SK-N-SH treated with all-trans-retinoic acid at 6 μM for 48 hours (cell line): ENCODE measurements at regions not wholly inside any gene's neighbourhood (a gene's known extent, or its start where the extent isn't known, plus 50 kb on each side); places are given as distances from the start of the nearest gene placed in this dataset.

Experiments
- ATAC-seq: fragments of 200-7000 bp; cut with Tn5 transposase; 3 replicates; pipeline ENCODE4 v1.9.1; 2020; ENCODE audit warnings: mild to moderate bottlenecking, moderate library complexity
- ARNTL ChIP-seq: fragments of 450-650 bp; formaldehyde crosslinking; IDR thresholded peaks from 2 replicates; pipeline ENCODE4 v1.5.0; 2020; ENCODE audit warnings: low read depth, mild to moderate bottlenecking, moderate library complexity, borderline replicate concordance
- GLIS3 ChIP-seq: fragments of 250-450 bp; sonication (Bioruptor Pico); IDR thresholded peaks from 2 replicates; pipeline ENCODE4 v1.5.0; 2020; ENCODE audit warnings: mild to moderate bottlenecking, moderate library complexity
- ISL1 ChIP-seq: fragments of 250-450 bp; sonication (Bioruptor Pico); IDR thresholded peaks from 2 replicates; pipeline ENCODE4 v2.1.2; 2022; ENCODE audit warnings: mild to moderate bottlenecking, moderate library complexity
- OSR1 ChIP-seq: fragments of 250-450 bp; sonication (Bioruptor Pico); IDR thresholded peaks from 2 replicates; pipeline ENCODE4 v1.8.0; 2022; ENCODE audit warnings: moderate library complexity, mild to moderate bottlenecking, inconsistent platforms
- PATZ1 ChIP-seq: fragments of 250-450 bp; sonication (Bioruptor Pico); IDR thresholded peaks from 2 replicates; pipeline ENCODE4 v1.8.0; 2020; ENCODE audit warnings: mild to moderate bottlenecking, moderate library complexity, borderline replicate concordance
- PPARA ChIP-seq: fragments of 250-450 bp; sonication (Bioruptor Pico); IDR thresholded peaks from 2 replicates; pipeline ENCODE4 v1.5.0; 2020; ENCODE audit warnings: mild to moderate bottlenecking, borderline replicate concordance
- RARB ChIP-seq: fragments of 250-450 bp; sonication (Bioruptor Pico); IDR thresholded peaks from 2 replicates; pipeline ENCODE4 v1.8.0; 2021; ENCODE audit warnings: mild to moderate bottlenecking, moderate library complexity
- TCF4 ChIP-seq: fragments of 250-450 bp; sonication (Bioruptor Pico); IDR thresholded peaks from 2 replicates; pipeline ENCODE4 v1.8.0; 2021; ENCODE audit warnings: mild to moderate bottlenecking, moderate library complexity, borderline replicate concordance
- TOX ChIP-seq: fragments of 250-450 bp; sonication (Bioruptor Pico); IDR thresholded peaks from 2 replicates; pipeline ENCODE4 v1.8.0; 2021; ENCODE audit warnings: mild to moderate bottlenecking, moderate library complexity, borderline replicate concordance
- TSHZ2 ChIP-seq: fragments of 250-450 bp; sonication (Bioruptor Pico); IDR thresholded peaks from 2 replicates; pipeline ENCODE4 v1.5.0; 2020; ENCODE audit warnings: mild to moderate bottlenecking, moderate library complexity
- ZFP3 ChIP-seq: fragments of 250-450 bp; sonication (Bioruptor Pico); IDR thresholded peaks from 2 replicates; pipeline ENCODE4 v1.5.0; 2020; ENCODE audit warnings: mild to moderate bottlenecking, moderate library complexity
- ZFP30 ChIP-seq: fragments of 450-650 bp; formaldehyde crosslinking; IDR thresholded peaks from 2 replicates; pipeline ENCODE4 v1.5.0; 2022; ENCODE audit warnings: mild to moderate bottlenecking, moderate library complexity
- ZNF70 ChIP-seq: fragments of 450-650 bp; formaldehyde crosslinking; IDR thresholded peaks from 2 replicates; pipeline ENCODE4 v1.5.0; 2020; ENCODE audit warnings: mild to moderate bottlenecking, moderate library complexity
- ZNF8 ChIP-seq: fragments of 450-650 bp; formaldehyde crosslinking; IDR thresholded peaks from 2 replicates; pipeline ENCODE4 v1.5.0; 2020; ENCODE audit warnings: mild to moderate bottlenecking, moderate library complexity
- TF ChIP-seq, protein P1 (sequence below): fragments of 250-450 bp; sonication (Bioruptor Pico); IDR thresholded peaks from 2 replicates; pipeline ENCODE4 v1.5.1; 2021; ENCODE audit warnings: mild to moderate bottlenecking, moderate library complexity
- TF ChIP-seq, protein P2 (sequence below): fragments of 250-450 bp; sonication (Bioruptor Pico); IDR thresholded peaks from 2 replicates; pipeline ENCODE4 v1.8.0; 2021; ENCODE audit warnings: low read depth, mild to moderate bottlenecking, moderate library complexity, borderline replicate concordance
- TF ChIP-seq, protein P3 (sequence below): fragments of 250-450 bp; sonication (Bioruptor Pico); IDR thresholded peaks from 2 replicates; pipeline ENCODE4 v1.5.1; 2020; ENCODE audit warnings: low read depth, mild to moderate bottlenecking, moderate library complexity

DNA sequence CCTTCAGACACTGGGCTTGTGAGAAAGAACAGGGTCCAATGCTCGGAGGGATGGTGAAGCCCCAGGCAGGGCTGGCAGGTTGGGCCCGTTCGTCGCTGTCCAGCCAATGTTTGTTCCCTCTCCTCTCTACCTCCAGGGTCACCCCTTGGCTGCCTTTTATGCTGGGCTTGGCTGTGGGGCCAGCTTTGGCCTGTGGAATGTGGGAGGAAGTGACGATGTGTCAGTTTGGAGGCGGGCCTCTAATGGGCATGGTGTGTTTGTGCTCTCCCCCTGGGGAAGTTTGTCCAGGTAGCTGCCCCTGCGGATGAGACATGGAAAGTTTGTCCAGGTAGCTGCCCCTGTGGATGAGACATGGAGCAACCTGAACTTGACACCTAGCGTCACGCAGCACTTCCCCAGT is 236.7 kb downstream of the GLRX3 start:
- TF ChIP-seq TSHZ2 (no peak), PPARA (CRISPR knock-in tag) (no peak), ARNTL (CRISPR knock-in tag) (no peak), GLIS3 (CRISPR knock-in tag) (no peak), ISL1 (CRISPR knock-in tag) (no peak), TOX (no peak), PATZ1 (CRISPR knock-in tag) (no peak), OSR1 (CRISPR knock-in tag) (no peak), RARB (CRISPR knock-in tag) (no peak), ZFP3 (no peak), TCF4 (no peak), ZFP30 (CRISPR knock-in tag) (no peak), ZNF70 (no peak)
- TF ChIP-seq, protein P1, sequence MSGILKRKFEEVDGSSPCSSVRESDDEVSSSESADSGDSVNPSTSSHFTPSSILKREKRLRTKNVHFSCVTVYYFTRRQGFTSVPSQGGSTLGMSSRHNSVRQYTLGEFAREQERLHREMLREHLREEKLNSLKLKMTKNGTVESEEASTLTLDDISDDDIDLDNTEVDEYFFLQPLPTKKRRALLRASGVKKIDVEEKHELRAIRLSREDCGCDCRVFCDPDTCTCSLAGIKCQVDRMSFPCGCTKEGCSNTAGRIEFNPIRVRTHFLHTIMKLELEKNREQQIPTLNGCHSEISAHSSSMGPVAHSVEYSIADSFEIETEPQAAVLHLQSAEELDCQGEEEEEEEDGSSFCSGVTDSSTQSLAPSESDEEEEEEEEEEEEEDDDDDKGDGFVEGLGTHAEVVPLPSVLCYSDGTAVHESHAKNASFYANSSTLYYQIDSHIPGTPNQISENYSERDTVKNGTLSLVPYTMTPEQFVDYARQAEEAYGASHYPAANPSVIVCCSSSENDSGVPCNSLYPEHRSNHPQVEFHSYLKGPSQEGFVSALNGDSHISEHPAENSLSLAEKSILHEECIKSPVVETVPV = no peak
- TF ChIP-seq, protein P2, sequence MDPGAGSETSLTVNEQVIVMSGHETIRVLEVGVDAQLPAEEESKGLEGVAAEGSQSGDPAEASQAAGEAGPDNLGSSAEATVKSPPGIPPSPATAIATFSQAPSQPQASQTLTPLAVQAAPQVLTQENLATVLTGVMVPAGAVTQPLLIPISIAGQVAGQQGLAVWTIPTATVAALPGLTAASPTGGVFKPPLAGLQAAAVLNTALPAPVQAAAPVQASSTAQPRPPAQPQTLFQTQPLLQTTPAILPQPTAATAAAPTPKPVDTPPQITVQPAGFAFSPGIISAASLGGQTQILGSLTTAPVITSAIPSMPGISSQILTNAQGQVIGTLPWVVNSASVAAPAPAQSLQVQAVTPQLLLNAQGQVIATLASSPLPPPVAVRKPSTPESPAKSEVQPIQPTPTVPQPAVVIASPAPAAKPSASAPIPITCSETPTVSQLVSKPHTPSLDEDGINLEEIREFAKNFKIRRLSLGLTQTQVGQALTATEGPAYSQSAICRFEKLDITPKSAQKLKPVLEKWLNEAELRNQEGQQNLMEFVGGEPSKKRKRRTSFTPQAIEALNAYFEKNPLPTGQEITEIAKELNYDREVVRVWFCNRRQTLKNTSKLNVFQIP = no peak
- TF ChIP-seq, protein P3, sequence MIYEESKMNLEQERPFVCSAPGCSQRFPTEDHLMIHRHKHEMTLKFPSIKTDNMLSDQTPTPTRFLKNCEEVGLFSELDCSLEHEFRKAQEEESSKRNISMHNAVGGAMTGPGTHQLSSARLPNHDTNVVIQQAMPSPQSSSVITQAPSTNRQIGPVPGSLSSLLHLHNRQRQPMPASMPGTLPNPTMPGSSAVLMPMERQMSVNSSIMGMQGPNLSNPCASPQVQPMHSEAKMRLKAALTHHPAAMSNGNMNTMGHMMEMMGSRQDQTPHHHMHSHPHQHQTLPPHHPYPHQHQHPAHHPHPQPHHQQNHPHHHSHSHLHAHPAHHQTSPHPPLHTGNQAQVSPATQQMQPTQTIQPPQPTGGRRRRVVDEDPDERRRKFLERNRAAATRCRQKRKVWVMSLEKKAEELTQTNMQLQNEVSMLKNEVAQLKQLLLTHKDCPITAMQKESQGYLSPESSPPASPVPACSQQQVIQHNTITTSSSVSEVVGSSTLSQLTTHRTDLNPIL (CRISPR knock-in tag) = no peak
- no peak for ATAC-seq

- TF ChIP-seq PPARA (CRISPR knock-in tag) (no peak), TOX (no peak), ZFP3 (no peak), ZNF8 (CRISPR knock-in tag) (no peak)
- TF ChIP-seq, all 23 proteins: peak for 0
- no peak for ATAC-seq
Observed at GRCh38 chr10:130377986-130378540, 241.9 kb downstream of the GLRX3 start.

GRCh38 chr10:130378556-130379400 is 242.6 kb downstream of the GLRX3 start:
- TF ChIP-seq TSHZ2 = no peak
- ATAC-seq = no peak
